Endothelial cell (in vitro differentiated cells): ENCODE measurements at regions not wholly inside any gene's neighbourhood (a gene's known extent, or its start where the extent isn't known, plus 50 kb on each side); places are given as distances from the start of the nearest gene placed in this dataset.

ENCODE experiments used
- DNase-seq: peaks from one replicate; pipeline ENCODE4 v3.0.0; 2021; ENCODE audit warnings: low spot score
- H3K27ac Mint-ChIP-seq: one replicate; pipeline ENCODE4 v1.8.0; 2021; ENCODE audit warnings: mixed read lengths, inconsistent platforms; ENCODE audit not compliant: unreplicated experiment
- H3K27me3 Mint-ChIP-seq: one replicate; pipeline ENCODE4 v1.8.0; 2021; ENCODE audit warnings: mild to moderate bottlenecking, moderate library complexity, mixed read lengths, inconsistent platforms; ENCODE audit not compliant: unreplicated experiment
- H3K36me3 Mint-ChIP-seq: one replicate; pipeline ENCODE4 v1.8.0; 2021; ENCODE audit warnings: mild to moderate bottlenecking, low read depth, mixed read lengths, inconsistent platforms; ENCODE audit not compliant: unreplicated experiment
- H3K4me1 Mint-ChIP-seq: one replicate; pipeline ENCODE4 v1.8.0; 2021; ENCODE audit warnings: mild to moderate bottlenecking, mixed read lengths, inconsistent platforms; ENCODE audit not compliant: unreplicated experiment
- H3K4me3 Mint-ChIP-seq: one replicate; pipeline ENCODE4 v1.8.0; 2021; ENCODE audit warnings: mild to moderate bottlenecking, mixed read lengths, inconsistent platforms; ENCODE audit not compliant: unreplicated experiment
- H3K9me3 Mint-ChIP-seq: one replicate; pipeline ENCODE4 v1.8.0; 2021; ENCODE audit warnings: mixed read lengths, inconsistent platforms; ENCODE audit not compliant: unreplicated experiment
- CTCF ChIP-seq: fragments of 200-600 bp; sonication (generic); IDR thresholded peaks from one replicate; pipeline ENCODE4 v1.5.0; 2021; ENCODE audit warnings: antibody characterized with exemption; ENCODE audit not compliant: unreplicated experiment

GRCh38 chr1:207243442-207244408 lies 77.8 kb upstream of the CD55 start:
- Mint-ChIP-seq H3K27me3 (peaks cover 3% of the 10 kb centered on the region), H3K4me3 (no peak overlapping the region)

GRCh38 chr1:207244409-207244801 lies 77.1 kb upstream of the CD55 start:
- peaks cover 21% of the 10 kb centered on the region for H3K4me1 Mint-ChIP-seq
- H3K27me3 Mint-ChIP-seq: peaks cover 3% of the 10 kb centered on the region
- H3K4me3 Mint-ChIP-seq: no peak overlapping the region
- H3K36me3 Mint-ChIP-seq: no peaks in the 10 kb centered on the region
- H3K9me3 Mint-ChIP-seq: no peaks in the 10 kb centered on the region
- TF ChIP-seq CTCF: no peak
- H3K27ac Mint-ChIP-seq: no peak overlapping the region
- no peak for DNase-seq

More at GRCh38 chr1:207243442-207244408, 77.8 kb upstream of the CD55 start:
- H3K36me3 Mint-ChIP-seq: no peaks in the 10 kb centered on the region
- H3K4me1 Mint-ChIP-seq: peaks cover 18% of the 10 kb centered on the region
- TF ChIP-seq CTCF: no peak
- DNase-seq: no peak
- no peaks in the 10 kb centered on the region for H3K9me3 Mint-ChIP-seq
- no peak overlapping the region for H3K27ac Mint-ChIP-seq

- no peaks in the 10 kb centered on the region for H3K36me3 Mint-ChIP-seq
- H3K27ac Mint-ChIP-seq: peak overlapping the region; percentile 57
- H3K4me1 Mint-ChIP-seq: peaks cover 21% of the 10 kb centered on the region
- peaks cover 3% of the 10 kb centered on the region for H3K27me3 Mint-ChIP-seq
- no peak for TF ChIP-seq CTCF
- no peak overlapping the region for H3K4me3 Mint-ChIP-seq
- no peaks in the 10 kb centered on the region for H3K9me3 Mint-ChIP-seq
- no peak for DNase-seq
Observed at GRCh38 chr1:207245124-207245523, 76.4 kb upstream of the CD55 start.

- Mint-ChIP-seq H3K9me3 (no peaks in the 10 kb centered on the region), H3K27me3 (peaks cover 3% of the 10 kb centered on the region), H3K36me3 (no peaks in the 10 kb centered on the region), H3K27ac (no peak overlapping the region), H3K4me3 (no peak overlapping the region), H3K4me1 (peaks cover 18% of the 10 kb centered on the region)
- DNase-seq: no peak
- TF ChIP-seq CTCF: no peak
Observed at GRCh38 chr1:207248544-207249198, 72.8 kb upstream of the CD55 start.

GRCh38 chr1:207250431-207250830 lies 71.0 kb upstream of the CD55 start:
- TF ChIP-seq CTCF: no peak
- H3K27me3 Mint-ChIP-seq: peaks cover 3% of the 10 kb centered on the region
- DNase-seq: no peak
- no peak overlapping the region for H3K27ac Mint-ChIP-seq
- peaks cover 4% of the 10 kb centered on the region for H3K36me3 Mint-ChIP-seq
- H3K4me3 Mint-ChIP-seq: no peak overlapping the region
- H3K4me1 Mint-ChIP-seq: peaks cover 12% of the 10 kb centered on the region
- H3K9me3 Mint-ChIP-seq: peaks cover 5% of the 10 kb centered on the region
